ENCODE measurements at regions not wholly inside any gene's neighbourhood (a gene's known extent, or its start where the extent isn't known, plus 50 kb on each side); places are given as distances from the start of the nearest gene placed in this dataset.

DNA sequence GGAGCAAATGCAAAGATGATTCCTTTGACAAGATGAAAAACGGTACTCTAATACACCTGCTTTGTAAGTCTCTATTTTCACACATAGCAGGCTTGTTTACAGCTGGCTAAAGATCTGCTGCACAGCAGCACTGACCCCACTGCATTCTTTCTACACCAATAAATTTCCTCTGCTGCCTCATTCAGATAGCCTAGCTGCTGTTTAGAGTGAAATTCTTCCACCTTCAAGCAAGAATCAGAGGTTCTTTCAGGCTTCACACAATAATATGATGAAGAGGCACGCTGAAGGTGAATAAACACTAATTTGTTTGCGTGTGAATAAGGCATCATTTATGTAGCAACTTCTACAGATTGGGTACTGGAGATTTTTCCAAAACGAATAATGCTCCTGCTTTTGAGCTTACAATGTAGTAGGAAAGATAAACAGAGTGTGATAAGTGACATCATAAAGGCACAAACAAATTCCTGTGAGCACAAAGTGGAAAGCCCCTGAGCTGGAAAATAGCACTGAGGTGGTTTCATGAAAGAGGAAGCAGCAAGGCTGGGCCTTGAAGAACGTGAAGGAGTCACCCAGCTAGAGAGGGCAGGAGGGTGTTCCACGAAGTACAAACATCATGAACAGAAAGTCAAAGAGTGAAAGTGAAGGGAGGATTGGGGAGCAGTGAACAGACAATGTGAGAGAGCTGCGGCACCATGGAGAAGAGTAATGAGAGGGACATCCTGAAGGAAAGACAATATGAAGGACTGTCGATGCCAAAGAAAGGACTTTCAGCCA, 543.4 kb downstream of the CD83 start:
- Histone ChIP-seq H3K4me3 (ENCODE audit: low read length) (no peak overlapping the region), H3K27ac (ENCODE audit: low read length) (no peak overlapping the region), H3K27me3 (ENCODE audit: insufficient read depth, low read depth, low read length) (no peaks in the 10 kb centered on the region), H3F3A (ENCODE audit: insufficient read depth, low read length, poor library complexity, severe bottlenecking) (no peaks in the 10 kb centered on the region), H3K9me3 (ENCODE audit: low read length) (no peaks in the 10 kb centered on the region), H3K36me3 (ENCODE audit: insufficient read depth, low read length) (no peaks in the 10 kb centered on the region), H4K20me1 (ENCODE audit: insufficient read depth) (no peaks in the 10 kb centered on the region), H3K4me2 (ENCODE audit: low read length) (no peak overlapping the region), H3K9me2 (ENCODE audit: insufficient read depth, low read length) (no peaks in the 10 kb centered on the region), H2AFZ (ENCODE audit: low read depth, low read length) (no peak overlapping the region), H3K9ac (ENCODE audit: low read length) (no peak overlapping the region), H3K79me2 (replicated peaks; ENCODE audit: insufficient read depth, low read length) (no peaks in the 10 kb centered on the region)
- TF ChIP-seq, protein P1, sequence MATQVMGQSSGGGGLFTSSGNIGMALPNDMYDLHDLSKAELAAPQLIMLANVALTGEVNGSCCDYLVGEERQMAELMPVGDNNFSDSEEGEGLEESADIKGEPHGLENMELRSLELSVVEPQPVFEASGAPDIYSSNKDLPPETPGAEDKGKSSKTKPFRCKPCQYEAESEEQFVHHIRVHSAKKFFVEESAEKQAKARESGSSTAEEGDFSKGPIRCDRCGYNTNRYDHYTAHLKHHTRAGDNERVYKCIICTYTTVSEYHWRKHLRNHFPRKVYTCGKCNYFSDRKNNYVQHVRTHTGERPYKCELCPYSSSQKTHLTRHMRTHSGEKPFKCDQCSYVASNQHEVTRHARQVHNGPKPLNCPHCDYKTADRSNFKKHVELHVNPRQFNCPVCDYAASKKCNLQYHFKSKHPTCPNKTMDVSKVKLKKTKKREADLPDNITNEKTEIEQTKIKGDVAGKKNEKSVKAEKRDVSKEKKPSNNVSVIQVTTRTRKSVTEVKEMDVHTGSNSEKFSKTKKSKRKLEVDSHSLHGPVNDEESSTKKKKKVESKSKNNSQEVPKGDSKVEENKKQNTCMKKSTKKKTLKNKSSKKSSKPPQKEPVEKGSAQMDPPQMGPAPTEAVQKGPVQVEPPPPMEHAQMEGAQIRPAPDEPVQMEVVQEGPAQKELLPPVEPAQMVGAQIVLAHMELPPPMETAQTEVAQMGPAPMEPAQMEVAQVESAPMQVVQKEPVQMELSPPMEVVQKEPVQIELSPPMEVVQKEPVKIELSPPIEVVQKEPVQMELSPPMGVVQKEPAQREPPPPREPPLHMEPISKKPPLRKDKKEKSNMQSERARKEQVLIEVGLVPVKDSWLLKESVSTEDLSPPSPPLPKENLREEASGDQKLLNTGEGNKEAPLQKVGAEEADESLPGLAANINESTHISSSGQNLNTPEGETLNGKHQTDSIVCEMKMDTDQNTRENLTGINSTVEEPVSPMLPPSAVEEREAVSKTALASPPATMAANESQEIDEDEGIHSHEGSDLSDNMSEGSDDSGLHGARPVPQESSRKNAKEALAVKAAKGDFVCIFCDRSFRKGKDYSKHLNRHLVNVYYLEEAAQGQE (IDR thresholded peaks at IDR 0.05; ENCODE audit: borderline replicate concordance), result no peak
- TF ChIP-seq RAD21 (conservative IDR thresholded peaks at IDR 0.05) (no peak), EP300 (conservative IDR thresholded peaks at IDR 0.05; ENCODE audit: poor library complexity, severe bottlenecking) (no peak), EZH2 (IDR thresholded peaks at IDR 0.05; ENCODE audit: borderline replicate concordance, insufficient read depth, low read length, poor library complexity, severe bottlenecking) (no peak), TAF1 (IDR thresholded peaks at IDR 0.05; ENCODE audit: low read depth) (no peak), POLR2AphosphoS5 (IDR thresholded peaks at IDR 0.05) (no peak), MXI1 (conservative IDR thresholded peaks at IDR 0.05; ENCODE audit: poor library complexity, severe bottlenecking) (no peak), SMC3 (conservative IDR thresholded peaks at IDR 0.05; ENCODE audit: poor library complexity) (no peak)
- TF ChIP-seq, protein P2, sequence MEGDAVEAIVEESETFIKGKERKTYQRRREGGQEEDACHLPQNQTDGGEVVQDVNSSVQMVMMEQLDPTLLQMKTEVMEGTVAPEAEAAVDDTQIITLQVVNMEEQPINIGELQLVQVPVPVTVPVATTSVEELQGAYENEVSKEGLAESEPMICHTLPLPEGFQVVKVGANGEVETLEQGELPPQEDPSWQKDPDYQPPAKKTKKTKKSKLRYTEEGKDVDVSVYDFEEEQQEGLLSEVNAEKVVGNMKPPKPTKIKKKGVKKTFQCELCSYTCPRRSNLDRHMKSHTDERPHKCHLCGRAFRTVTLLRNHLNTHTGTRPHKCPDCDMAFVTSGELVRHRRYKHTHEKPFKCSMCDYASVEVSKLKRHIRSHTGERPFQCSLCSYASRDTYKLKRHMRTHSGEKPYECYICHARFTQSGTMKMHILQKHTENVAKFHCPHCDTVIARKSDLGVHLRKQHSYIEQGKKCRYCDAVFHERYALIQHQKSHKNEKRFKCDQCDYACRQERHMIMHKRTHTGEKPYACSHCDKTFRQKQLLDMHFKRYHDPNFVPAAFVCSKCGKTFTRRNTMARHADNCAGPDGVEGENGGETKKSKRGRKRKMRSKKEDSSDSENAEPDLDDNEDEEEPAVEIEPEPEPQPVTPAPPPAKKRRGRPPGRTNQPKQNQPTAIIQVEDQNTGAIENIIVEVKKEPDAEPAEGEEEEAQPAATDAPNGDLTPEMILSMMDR (IDR thresholded peaks at IDR 0.05; ENCODE audit: poor library complexity, severe bottlenecking), result no peak

DNA sequence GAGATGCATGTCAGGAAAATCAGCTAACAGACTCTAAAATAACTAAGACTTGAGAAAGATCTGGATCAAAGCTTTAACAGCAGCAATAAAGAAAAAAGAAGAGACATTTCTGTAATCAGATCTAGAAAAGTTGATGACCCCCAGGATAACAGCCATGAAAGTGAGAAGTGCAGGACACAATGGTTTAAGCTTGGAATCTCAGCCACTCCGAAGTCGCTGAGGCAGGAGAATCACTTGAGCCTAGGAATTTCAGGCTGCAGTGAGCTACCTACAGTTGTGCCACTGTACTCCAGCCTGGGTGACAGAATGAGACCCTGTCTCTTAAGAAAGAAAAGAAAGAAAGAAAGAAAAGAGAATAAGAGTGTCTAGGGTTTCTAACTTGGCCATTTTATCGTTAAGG, 544.1 kb downstream of the CD83 start:
- Histone ChIP-seq H4K20me1 (ENCODE audit: insufficient read depth) (no peaks in the 10 kb centered on the region), H3K9me2 (ENCODE audit: insufficient read depth, low read length) (no peaks in the 10 kb centered on the region), H3K4me3 (ENCODE audit: low read length) (no peak overlapping the region), H3K27me3 (ENCODE audit: insufficient read depth, low read depth, low read length) (no peaks in the 10 kb centered on the region), H3K9ac (ENCODE audit: low read length) (no peak overlapping the region), H3K27ac (ENCODE audit: low read length) (no peak overlapping the region), H3K9me3 (ENCODE audit: low read length) (no peaks in the 10 kb centered on the region), H3K4me2 (ENCODE audit: low read length) (no peak overlapping the region), H3K36me3 (ENCODE audit: insufficient read depth, low read length) (no peaks in the 10 kb centered on the region), H2AFZ (ENCODE audit: low read depth, low read length) (no peak overlapping the region), H3K79me2 (replicated peaks; ENCODE audit: insufficient read depth, low read length) (no peaks in the 10 kb centered on the region), H3F3A (ENCODE audit: insufficient read depth, low read length, poor library complexity, severe bottlenecking) (no peaks in the 10 kb centered on the region)
- TF ChIP-seq, protein P2 (IDR thresholded peaks at IDR 0.05; ENCODE audit: poor library complexity, severe bottlenecking), result no peak
- no peak for TF ChIP-seq SMC3 (conservative IDR thresholded peaks at IDR 0.05; ENCODE audit: poor library complexity)
